ENCODE measurements at regions not wholly inside any gene's neighbourhood (a gene's known extent, or its start where the extent isn't known, plus 50 kb on each side); places are given as distances from the start of the nearest gene placed in this dataset.
"Not testable (repeated sequence)": the region's sequence is repeated elsewhere in the genome, so short reads cannot be mapped to it uniquely, and the experiment has no call there.

GRCh38 chr2:207328944-207329386 lies 163.2 kb upstream of the KLF7 start:
- DNase-seq (ENCODE audit: low read depth, low spot score): no peak

DNA sequence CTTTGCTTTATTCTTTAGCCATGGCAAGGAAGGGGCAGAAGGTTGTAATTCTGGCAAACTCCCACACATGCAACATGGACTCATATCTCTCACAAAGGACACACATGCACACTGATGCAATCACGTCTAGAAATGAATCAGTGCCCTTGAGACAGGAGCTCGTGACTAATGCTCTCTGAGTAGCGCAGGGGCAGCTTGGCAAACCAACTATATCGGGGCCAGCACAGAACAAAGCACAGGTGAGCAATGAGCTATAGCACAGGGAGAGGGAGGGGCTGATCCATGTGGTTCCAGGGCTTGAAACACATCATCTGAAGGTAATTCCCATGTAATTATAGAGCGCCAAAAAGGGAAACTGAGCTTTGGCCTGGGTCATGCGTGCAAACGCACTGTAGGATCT lies 165.2 kb upstream of the KLF7 start:
- DNase-seq (ENCODE audit: low read depth, low spot score): no peak

DNA sequence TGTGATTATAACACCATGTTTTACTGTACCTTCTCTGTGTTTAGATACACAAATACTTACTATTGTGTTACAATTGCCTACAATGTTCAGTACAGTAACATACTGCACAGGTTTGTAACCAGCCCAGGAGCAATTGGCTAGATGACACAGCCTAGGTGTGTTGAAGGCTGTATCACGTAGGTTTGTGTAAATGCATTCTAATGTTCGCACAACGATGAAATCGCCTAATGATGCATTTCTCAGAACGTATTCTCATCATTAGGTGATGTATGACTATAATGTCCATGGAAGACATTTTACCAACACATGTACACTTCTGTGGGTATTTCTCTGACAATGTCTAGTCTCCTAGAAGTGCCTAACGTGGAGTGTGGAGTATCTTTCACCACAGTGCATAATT lies 165.9 kb upstream of the KLF7 start:
- no peak for DNase-seq (ENCODE audit: low read depth, low spot score)

DNA sequence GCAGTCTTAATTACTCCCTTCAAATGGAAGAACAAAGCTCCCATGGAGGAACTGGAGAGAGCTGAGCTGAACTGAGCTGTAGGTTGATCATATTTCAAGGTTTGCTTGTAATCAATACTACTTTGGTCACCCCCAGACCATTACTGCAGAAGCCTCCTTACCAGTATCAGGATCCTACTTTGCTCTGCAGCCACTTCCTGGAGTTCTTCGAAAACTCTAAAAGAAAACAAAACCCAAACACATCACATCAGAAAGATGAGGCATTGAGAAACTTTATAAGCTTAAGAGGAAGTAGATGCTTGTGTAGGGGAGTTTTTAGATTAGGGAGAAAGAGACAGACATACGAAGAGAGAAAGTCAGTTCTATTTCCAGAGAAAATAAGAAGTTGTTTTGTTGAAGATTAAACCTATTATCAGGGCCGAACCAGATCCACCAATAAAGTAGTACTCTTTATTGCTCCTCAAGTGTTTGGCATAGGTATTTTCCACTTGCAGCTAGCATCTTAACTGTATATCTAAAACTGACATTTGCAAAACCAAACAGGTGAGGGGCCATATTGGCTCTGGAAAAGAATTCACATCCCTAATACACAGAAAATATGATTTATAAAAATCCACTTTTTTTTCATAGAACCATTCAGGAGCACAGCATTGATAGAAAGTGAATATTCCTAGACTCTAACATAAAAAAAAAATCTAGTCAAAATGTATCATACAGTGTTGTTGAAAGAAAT lies 166.9 kb upstream of the KLF7 start:
- DNase-seq (ENCODE audit: low read depth, low spot score): no peak

GRCh38 chr2:207333599-207334300 lies 168.0 kb upstream of the KLF7 start:
- DNase-seq (ENCODE audit: low read depth, low spot score): no peak

GRCh38 chr2:207334301-207334623 lies 168.5 kb upstream of the KLF7 start:
- DNase-seq (ENCODE audit: low read depth, low spot score): no peak

DNA sequence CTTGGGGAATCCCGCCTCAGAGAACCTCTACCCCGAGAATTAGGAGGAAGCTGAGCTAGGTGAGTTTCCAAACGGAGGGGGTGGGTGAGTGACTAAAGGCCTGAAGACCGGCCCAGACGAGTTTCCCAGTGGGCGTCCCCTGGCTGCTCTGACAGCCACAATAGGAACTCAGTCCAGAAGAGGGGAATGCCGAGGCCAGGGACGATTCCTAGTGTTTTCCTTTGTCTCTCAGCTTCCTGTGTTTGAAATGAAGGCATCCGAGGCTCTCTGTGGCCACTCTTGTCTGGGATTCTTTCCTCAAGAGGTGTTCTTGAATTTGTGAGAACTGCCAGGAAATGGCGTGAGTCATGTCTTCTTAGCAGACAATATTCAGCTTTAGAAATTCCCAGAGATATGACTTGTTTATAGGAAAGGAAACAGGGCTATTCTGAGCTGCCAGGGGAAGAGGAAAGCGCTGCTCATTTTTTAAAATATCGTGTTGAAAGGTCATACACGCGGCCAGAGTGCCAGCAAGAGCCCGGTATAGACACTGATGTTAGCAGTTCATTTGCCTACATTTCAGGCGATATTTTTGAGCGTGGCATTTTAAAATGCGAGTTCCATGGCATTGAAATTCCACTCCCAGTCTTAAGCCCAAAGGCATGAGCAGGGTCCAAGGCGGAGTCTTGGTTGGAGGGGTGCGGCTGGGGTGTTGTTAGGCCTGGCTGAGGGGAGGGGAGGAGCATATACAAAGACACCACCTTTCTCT lies 169.1 kb upstream of the KLF7 start:
- peak; percentile 71 for DNase-seq (ENCODE audit: low read depth, low spot score)

DNA sequence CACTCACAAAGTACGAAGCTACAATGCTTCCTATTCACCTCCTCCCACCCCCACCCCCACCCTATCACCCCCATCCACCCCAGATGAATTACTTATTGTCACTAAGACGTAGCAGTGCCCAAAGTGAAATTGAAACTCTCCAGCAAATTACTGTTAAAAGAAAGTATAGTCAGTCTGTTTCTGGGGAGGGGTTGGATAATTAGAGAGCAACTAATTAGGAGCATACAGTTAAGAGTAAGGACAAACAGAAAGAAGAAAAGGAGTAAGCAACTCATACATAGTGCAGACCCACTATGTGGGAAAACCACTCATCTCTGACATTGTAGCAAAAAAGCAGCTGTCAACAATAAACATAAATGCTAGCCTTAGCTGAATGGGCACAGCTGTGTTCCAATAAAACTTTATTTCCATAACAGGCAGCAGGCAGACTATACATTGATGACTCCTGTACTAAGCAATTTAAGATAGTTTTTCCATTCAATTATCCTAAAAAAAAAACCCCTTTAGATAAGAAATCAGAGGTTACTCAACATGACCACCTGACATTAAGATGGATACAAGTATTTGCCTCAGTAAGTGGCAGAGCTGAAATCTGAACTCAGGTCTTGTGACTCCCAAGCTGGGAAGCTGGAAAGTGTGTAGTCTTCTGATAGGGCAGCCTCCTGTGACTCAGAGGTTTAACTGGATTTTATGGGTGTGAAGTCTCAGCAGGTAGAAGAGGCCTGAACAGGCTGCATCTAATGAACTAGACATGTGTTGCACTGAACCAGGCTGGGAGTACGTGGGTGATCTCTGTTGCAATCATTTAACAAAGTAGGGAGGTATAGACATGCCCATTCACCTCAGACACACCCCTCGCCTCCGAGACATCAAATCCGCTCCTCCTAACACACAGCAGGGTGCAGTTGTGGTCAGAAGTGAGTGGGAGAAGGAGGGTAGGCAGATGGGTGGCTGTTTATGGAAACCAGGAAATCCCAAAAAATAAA lies 171.8 kb upstream of the KLF7 start:
- no peak for DNase-seq (ENCODE audit: low read depth, low spot score)

GRCh38 chr2:207338220-207338607 lies 172.5 kb upstream of the KLF7 start:
- no peak for DNase-seq (ENCODE audit: low read depth, low spot score)

- no peak for DNase-seq (ENCODE audit: low read depth, low spot score)
Measured at GRCh38 chr2:207338610-207339009, 172.9 kb upstream of the KLF7 start.

DNA sequence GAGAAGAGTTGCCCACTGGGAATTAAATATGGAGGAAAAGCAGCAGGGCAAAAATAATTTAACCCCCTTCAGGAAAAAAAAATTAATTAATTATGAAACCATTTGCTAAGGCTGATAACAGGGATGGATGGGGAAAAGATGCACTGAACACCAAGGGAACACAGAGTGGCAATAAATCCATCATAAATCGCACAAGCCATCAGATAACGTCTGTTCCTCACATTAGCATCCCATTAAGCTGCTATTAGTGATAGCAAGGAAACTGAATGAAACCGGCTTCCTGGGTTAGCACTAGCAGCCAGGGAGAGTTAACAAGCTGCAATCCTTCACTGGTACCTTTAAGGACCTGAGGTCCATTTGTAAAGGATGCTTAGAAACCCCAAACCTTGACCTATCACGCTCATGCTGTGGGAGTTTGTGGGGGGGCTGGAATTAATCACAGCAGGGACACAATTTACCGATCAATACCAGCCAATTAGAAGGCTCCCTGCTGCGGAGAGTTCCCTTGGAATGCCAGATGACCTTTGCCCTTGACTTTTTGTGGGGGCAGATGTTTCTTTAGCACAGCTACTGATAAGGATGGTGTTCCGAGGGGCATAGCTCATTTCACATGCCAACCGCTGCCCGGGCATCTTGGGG lies 175.5 kb upstream of the KLF7 start:
- no peak for DNase-seq (ENCODE audit: low read depth, low spot score)

DNA sequence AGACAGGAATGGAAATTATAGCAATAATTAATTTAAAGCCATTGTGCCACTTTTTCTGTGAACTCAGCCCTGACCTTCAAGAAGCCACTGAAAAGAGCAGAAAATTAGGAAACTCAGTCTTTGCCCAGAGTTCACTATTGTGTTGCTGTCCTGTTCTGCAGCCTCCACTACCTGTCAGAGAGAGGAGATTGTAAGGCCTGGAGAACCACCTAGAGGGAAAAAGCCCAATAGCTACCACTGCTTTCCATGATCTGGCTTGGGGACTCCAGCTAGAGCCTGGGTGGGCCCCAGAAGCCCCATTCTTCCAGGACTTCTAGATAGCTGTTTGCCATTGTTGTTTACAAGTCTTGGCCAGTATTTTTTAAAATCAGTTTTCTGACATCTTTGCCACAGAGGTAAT lies 176.1 kb upstream of the KLF7 start:
- no peak for DNase-seq (ENCODE audit: low read depth, low spot score)

DNA sequence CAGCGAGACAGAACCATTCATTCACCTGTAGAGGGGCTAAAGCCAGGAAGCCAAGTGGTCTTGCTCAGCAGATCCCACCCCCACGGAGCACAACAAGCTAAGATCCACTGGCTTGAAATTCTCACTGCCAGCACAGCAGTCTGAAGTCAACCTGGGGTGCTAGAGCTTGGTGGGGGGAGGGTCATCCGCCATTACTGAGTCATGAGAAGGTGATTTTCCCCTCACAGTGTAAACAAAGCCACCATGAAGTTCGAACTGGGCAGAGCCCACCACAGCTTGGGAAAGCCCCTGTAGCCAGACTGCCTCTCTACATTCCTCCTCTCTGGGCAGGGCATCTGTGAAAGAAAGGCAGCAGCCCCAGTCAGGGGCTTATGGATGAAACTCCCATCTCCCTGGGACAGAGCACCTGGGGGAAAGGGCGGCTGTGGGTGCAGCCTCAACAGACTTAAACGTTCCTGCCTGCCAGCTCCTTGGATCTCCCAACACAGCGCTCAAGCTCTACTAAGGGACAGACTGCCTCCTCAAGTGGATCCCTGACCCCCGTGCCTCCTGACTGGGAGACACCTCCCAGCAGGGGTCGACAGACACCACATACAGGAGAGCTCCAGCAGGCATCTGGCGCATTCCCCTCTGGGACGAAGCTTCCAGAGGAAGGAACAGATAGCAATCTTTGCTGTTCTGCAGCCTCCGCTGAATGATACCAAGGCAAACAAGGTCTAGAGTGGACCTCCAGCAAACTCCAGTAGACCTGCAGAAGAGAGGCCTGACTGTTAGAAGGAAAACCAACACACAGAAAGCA lies 179.0 kb upstream of the KLF7 start:
- not testable (repeated sequence) for DNase-seq (ENCODE audit: low read depth, low spot score)

GRCh38 chr2:207351171-207351570 lies 178.6 kb upstream of the CREB1 start:
- DNase-seq (ENCODE audit: low read depth, low spot score): no peak

DNA sequence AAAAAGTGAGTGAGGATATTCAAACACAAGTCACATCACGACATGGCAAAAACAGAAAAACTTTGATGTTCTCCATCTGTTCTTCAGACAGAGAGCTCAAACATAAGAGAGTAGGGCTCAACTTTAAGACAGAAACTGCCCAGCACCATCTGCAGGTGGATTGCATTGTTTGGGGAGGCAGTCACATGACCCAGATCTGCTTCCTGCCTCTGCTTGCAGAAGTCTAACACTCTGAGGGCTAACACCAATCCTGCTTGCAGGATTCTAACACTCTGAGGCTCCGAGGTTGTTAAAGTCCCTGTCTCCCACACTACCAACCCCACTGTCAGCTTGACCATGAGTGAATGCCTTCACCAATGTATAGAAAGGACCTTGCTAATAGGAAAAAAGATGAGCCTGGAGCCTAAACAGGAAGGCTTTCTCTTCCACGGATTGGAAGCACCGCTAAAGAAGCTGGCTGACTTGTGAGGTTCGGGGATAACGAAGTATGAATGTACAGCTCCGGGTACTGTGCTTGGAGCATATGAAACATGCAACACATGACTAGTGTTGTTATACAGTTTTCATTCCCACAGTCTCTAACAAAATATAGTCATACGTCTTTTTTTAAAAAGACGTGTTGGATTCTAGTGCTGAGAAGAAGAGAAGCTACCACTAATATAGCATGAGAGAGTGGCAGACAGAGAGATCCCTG lies 176.6 kb upstream of the CREB1 start:
- DNase-seq (ENCODE audit: low read depth, low spot score): no peak

DNA sequence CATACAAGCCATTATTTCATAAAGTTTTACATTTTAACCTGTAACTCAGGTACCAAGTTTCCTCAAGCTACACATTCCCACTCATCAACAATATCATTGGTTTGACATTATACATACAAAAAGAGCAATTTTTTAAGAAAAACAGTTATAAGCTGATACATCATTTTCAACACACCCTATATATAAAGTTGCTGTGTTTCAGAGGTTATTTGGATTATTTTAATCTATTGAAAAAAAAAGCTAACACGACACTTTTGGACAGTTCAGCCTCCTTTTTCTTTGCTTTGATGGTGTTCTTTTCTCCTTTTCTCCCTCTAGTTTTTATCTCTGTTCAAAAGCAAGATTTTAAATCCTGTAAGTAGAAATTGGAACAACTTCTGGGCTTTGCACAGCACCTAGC lies 175.9 kb upstream of the CREB1 start:
- no peak for DNase-seq (ENCODE audit: low read depth, low spot score)

- DNase-seq (ENCODE audit: low read depth, low spot score): no peak
Measured at GRCh38 chr2:207354462-207354861, 175.3 kb upstream of the CREB1 start.

GRCh38 chr2:207356567-207356966 lies 173.2 kb upstream of the CREB1 start:
- DNase-seq (ENCODE audit: low read depth, low spot score): no peak

- DNase-seq (ENCODE audit: low read depth, low spot score): no peak
Measured at GRCh38 chr2:207357216-207357615, 172.5 kb upstream of the CREB1 start.

DNA sequence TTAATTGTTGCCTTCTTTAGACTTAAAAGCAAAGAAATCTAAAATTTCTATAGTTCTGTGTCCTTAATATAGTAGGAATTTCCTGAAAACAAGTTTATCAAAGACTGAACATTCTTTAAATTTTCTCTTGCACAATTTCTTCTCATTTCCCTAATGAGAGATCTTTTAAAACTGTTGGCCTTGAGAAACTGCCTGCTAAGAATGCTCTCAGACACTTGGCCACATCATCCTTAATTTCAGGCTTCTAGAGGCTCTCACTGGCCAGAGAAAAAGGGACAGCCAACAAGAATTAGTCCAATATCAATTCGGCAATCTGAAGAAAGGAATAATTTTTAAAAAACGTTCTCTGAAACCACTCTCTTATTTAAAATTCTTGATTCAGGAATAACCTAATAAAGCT lies 167.0 kb upstream of the CREB1 start:
- DNase-seq (ENCODE audit: low read depth, low spot score): no peak

All from smooth muscle cell of the brain vasculature (primary cell).